Left lung (tissue), 4 donors: ENCODE measurements at regions not wholly inside any gene's neighbourhood (a gene's known extent, or its start where the extent isn't known, plus 50 kb on each side); places are given as distances from the start of the nearest gene placed in this dataset.

Experiments
- ATAC-seq: fragments of 200-7000 bp; cut with Tn5 transposase; one replicate; pipeline ENCODE4 v1.9.1; 2020; ENCODE audit warnings: moderate library complexity
- DNase-seq, 4 donors: peaks; one replicate each; pipeline ENCODE4 v3.0.0-alpha.2; 2013 to 2020
- H3K27ac ChIP-seq, 2 donors: fragments of 200-600 bp; sonication (generic) in 1 of 2; one replicate each; pipeline versions ENCODE4 v1.5.0 to v1.8.0; 2020 to 2021
- H3K27me3 ChIP-seq, 2 donors: fragments of 200-600 bp; sonication (generic) in 1 of 2; one replicate each; pipeline versions ENCODE4 v1.5.0 to v1.8.0; 2020 to 2021
- H3K36me3 ChIP-seq, 2 donors: fragments of 200-600 bp; sonication (generic) in 1 of 2; one replicate each; pipeline versions ENCODE4 v1.5.0 to v1.8.0; 2020 to 2021
- H3K4me1 ChIP-seq, 2 donors: fragments of 200-600 bp; one replicate each; pipeline ENCODE4 v1.8.0; 2021
- H3K4me3 ChIP-seq, 2 donors: fragments of 200-600 bp; sonication (generic) in 1 of 2; one replicate each; pipeline versions ENCODE4 v1.5.0 to v1.8.0; 2020 to 2021; ENCODE audit warnings: mild to moderate bottlenecking in 1 of 2
- H3K9me3 ChIP-seq, 2 donors: fragments of 200-600 bp; sonication (generic) in 1 of 2; one replicate each; pipeline versions ENCODE4 v1.5.0 to v1.8.0; 2020 to 2021
- intact Hi-C, 2 donors: fragments of 100-400 bp; cut with DNase I; formaldehyde crosslinking; loops; one replicate each; pipeline versions ENCODE4 v1.11.2 to v1.14.2; 2022
- TF ChIP-seq, protein P1 (sequence below), 2 donors: fragments of 200-600 bp; sonication (generic) in 1 of 2; IDR thresholded peaks; one replicate each; pipeline versions ENCODE4 v1.5.0 to v1.8.0; 2021; ENCODE audit warnings: antibody characterized with exemption in 2 of 2
- donor health status: DM: no; HTN: yes; CAD: no.
- donor health status: DM: no; HTN: no; CAD: no.

DNA sequence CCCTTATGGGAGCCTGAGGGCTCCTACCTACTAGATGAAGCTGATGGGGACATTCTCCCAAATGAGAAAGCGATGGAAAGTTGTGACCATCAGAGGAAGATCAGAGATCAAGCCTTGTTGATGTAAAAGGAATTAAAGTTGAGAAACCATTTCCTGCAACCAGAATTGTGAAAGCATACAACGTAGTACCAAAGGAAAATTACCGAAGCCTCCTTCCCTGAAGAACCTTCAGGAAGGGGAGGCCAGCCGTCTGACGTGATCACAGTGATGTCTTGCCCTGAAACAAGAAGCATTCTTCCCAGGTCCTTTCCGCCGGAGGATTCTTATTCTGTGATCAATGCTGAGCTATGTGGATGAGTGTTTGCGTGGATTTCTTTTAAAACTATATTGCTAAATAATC lies 211.6 kb upstream of the TNP1 start:
- intact Hi-C loops, result no loop called here

DNA sequence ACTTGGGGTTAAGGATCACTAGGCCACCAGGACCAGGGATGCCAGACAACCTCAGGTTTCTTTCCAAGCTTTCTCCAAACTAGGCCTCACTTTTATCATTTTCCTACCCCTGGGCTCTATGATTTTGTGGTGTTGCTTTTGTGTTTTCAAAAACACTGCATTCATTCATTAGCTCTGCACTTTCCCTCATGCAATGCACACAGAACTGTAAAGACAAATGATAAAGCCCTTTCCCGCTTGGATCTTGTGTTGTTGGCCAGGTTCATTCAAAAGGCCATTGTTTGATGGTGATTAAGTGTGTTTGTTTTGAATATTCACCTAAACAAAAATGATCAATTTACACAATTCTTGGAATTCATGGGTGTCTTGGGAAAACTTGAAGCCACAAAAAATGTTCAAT lies 210.7 kb upstream of the TNP1 start:
- intact Hi-C loops, result no loop called here
- no peak for ATAC-seq
- no peak overlapping the region for H3K4me3 ChIP-seq
- H3K36me3 ChIP-seq, result no peaks in the 10 kb centered on the region
- DNase-seq, result no peak
- no peaks in the 10 kb centered on the region for H3K9me3 ChIP-seq
- no peak overlapping the region for H3K27ac ChIP-seq
- H3K27me3 ChIP-seq, result no peaks in the 10 kb centered on the region
- TF ChIP-seq, protein P1, sequence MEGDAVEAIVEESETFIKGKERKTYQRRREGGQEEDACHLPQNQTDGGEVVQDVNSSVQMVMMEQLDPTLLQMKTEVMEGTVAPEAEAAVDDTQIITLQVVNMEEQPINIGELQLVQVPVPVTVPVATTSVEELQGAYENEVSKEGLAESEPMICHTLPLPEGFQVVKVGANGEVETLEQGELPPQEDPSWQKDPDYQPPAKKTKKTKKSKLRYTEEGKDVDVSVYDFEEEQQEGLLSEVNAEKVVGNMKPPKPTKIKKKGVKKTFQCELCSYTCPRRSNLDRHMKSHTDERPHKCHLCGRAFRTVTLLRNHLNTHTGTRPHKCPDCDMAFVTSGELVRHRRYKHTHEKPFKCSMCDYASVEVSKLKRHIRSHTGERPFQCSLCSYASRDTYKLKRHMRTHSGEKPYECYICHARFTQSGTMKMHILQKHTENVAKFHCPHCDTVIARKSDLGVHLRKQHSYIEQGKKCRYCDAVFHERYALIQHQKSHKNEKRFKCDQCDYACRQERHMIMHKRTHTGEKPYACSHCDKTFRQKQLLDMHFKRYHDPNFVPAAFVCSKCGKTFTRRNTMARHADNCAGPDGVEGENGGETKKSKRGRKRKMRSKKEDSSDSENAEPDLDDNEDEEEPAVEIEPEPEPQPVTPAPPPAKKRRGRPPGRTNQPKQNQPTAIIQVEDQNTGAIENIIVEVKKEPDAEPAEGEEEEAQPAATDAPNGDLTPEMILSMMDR (IDR thresholded peaks at IDR 0.05), result no peak
- peaks cover 0 to 4% of the 10 kb centered on the region in 2 donors for H3K4me1 ChIP-seq

More for the DNA sequence above, 211.6 kb upstream of the TNP1 start:
- ATAC-seq (no peak), DNase-seq (no peak)
- Histone ChIP-seq H3K36me3 (no peaks in the 10 kb centered on the region), H3K4me1 (peaks cover 0 to 4% of the 10 kb centered on the region in 2 donors), H3K27ac (no peak overlapping the region), H3K27me3 (no peaks in the 10 kb centered on the region), H3K4me3 (no peak overlapping the region), H3K9me3 (no peaks in the 10 kb centered on the region)
- TF ChIP-seq, protein P1 (IDR thresholded peaks at IDR 0.05), result no peak

DNA sequence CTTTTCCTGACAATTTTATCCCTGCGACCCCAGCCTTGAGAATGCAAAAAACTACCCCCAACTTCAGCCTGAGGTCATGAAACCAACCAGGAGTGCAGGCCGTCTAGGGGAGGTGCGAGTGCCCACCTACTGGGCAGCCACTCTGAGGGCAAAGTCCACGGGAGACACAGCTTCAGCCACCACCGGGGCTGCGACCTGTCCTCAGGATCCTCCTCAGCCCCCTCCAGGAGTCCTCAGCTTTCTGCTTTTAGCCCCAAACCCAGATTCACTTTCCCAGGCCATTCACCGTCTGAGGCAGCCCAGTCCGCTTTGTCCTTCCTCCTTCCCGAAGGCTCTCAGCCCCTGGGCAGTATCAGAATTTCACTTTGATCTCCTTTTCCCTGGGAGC lies 210.2 kb upstream of the TNP1 start:
- no peak overlapping the region for H3K27ac ChIP-seq
- H3K27me3 ChIP-seq, result no peaks in the 10 kb centered on the region
- TF ChIP-seq, protein P1 (IDR thresholded peaks at IDR 0.05), result no peak
- no peaks in the 10 kb centered on the region for H3K36me3 ChIP-seq
- H3K4me1 ChIP-seq, result peaks cover 0 to 6% of the 10 kb centered on the region in 2 donors
- H3K4me3 ChIP-seq, result no peak overlapping the region
- no peak for DNase-seq
- no peaks in the 10 kb centered on the region for H3K9me3 ChIP-seq
- intact Hi-C loops, result no loop called here
- ATAC-seq, result no peak

DNA sequence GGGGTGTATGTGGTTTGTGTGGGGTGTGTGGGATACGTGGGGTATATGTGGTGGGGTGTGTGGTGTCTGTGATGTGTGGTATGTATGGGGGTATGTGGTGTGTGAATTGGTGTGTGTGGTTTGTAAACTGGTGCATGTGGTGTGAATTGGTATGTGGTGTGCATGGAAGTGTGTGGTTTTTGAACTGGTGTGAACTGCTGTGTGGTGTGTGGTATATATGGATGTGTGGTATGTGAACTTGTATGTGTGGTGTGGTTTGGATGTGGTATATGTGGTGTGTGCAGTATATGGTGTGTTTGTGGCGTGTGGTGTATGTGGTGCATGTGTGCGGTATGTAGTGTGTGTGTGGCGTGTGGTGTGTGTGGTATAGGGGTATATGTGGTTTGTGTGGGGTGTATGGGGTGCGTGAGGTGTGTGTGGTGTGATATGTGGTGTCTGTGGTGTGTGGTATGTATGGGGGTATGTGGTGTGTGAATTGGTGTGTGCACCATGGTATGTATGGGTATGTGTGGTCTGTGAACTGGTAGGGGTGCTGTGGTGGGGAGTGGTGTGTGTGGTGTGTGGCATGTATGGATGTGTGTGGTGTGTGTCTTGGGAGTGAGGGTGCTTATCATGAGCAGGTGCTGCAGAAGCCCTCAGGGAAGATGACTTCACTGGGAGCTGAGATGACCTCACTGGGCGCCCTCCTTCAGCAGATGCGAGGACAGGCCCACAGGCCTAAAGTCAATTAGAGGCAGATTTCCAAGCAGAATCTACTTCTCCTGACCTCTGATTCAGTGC lies 209.6 kb upstream of the TNP1 start:
- no peaks in the 10 kb centered on the region for H3K36me3 ChIP-seq
- DNase-seq (no peak), ATAC-seq (no peak)
- intact Hi-C loops, result no loop called here
- H3K27ac ChIP-seq, result no peak overlapping the region
- TF ChIP-seq, protein P1 (IDR thresholded peaks at IDR 0.05), result no peak
- H3K4me3 ChIP-seq, result no peak overlapping the region
- H3K27me3 ChIP-seq, result no peaks in the 10 kb centered on the region
- no peaks in the 10 kb centered on the region for H3K9me3 ChIP-seq
- H3K4me1 ChIP-seq, result peaks cover 0 to 10% of the 10 kb centered on the region in 2 donors

DNA sequence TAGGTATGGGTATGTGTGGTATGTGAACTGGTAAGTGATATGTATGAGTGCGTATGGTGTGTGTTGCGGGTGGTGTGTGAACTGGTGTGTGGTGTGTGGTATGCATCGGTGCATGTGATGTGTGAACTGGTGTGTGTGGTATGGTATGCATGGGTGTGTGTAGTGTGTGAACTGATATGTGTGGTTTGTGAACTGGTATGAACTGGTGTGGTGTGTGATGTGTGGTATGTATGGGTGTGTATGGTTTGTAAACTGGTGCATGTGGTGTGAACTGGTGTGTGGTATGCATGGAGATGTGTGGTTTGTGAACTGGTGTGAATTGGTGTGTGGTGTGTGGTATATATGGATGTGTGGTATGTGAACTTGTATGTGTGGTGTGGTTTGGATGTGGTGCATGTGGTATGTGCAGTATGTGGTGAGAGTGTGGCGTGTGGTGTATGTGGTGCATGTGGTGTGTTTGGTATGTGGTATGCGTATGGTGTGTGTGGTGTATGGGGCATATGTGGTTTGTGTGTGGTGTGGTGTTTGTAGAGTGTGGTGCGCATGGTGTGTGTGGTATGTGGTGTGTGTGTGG lies 208.9 kb upstream of the TNP1 start:
- TF ChIP-seq, protein P1 (IDR thresholded peaks at IDR 0.05), result no peak

More for the DNA sequence above, 208.9 kb upstream of the TNP1 start:
- Histone ChIP-seq H3K4me3 (no peak overlapping the region), H3K36me3 (no peaks in the 10 kb centered on the region), H3K27me3 (no peaks in the 10 kb centered on the region), H3K4me1 (peaks cover 0 to 10% of the 10 kb centered on the region in 2 donors), H3K9me3 (no peaks in the 10 kb centered on the region), H3K27ac (no peak overlapping the region)
- intact Hi-C loops, result no loop called here
- ATAC-seq (no peak), DNase-seq (no peak)
